Keratinocyte (primary cell): ENCODE measurements at regions not wholly inside any gene's neighbourhood (a gene's known extent, or its start where the extent isn't known, plus 50 kb on each side); places are given as distances from the start of the nearest gene placed in this dataset.

Experiments
- EZH2 ChIP-seq: IDR thresholded peaks from one replicate; pipeline ENCODE4 v1.6.1; 2012; ENCODE audit warnings: inconsistent platforms, mild to moderate bottlenecking, low read length, moderate library complexity
- TF ChIP-seq, protein P1 (sequence below), 3 experiments: IDR thresholded peaks in 1 of 3; conservative IDR thresholded peaks in 1 of 3; optimal IDR thresholded peaks in 1 of 3; 2 replicates in 2 of 3; 3 replicates in 1 of 3; pipeline versions ENCODE3 to v1.5.1; 2011; ENCODE audit warnings: low read length in 3 of 3, mild to moderate bottlenecking in 3 of 3, moderate library complexity in 2 of 3, control low read depth in 1 of 3, inconsistent platforms in 1 of 3; ENCODE audit not compliant: insufficient read depth in 2 of 3; ENCODE audit errors: extremely low read depth in 1 of 3

GRCh38 chr3:23067116-23067515 is 136.0 kb upstream of the UBE2E2 start:
- TF ChIP-seq, protein P1, sequence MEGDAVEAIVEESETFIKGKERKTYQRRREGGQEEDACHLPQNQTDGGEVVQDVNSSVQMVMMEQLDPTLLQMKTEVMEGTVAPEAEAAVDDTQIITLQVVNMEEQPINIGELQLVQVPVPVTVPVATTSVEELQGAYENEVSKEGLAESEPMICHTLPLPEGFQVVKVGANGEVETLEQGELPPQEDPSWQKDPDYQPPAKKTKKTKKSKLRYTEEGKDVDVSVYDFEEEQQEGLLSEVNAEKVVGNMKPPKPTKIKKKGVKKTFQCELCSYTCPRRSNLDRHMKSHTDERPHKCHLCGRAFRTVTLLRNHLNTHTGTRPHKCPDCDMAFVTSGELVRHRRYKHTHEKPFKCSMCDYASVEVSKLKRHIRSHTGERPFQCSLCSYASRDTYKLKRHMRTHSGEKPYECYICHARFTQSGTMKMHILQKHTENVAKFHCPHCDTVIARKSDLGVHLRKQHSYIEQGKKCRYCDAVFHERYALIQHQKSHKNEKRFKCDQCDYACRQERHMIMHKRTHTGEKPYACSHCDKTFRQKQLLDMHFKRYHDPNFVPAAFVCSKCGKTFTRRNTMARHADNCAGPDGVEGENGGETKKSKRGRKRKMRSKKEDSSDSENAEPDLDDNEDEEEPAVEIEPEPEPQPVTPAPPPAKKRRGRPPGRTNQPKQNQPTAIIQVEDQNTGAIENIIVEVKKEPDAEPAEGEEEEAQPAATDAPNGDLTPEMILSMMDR (optimal IDR thresholded peaks at IDR 0.05 in 1 of 3, IDR thresholded peaks at IDR 0.05 in 1 of 3, conservative IDR thresholded peaks at IDR 0.05 in 1 of 3; ENCODE audit: extremely low read depth in 1 of 3, insufficient read depth in 2 of 3, low read length in 3 of 3) = no peak
- no peak for TF ChIP-seq EZH2
